Transverse colon (tissue), 4 donors: ENCODE measurements at regions not wholly inside any gene's neighbourhood (a gene's known extent, or its start where the extent isn't known, plus 50 kb on each side); places are given as distances from the start of the nearest gene placed in this dataset.

Experiments
- DNase-seq: peaks from one replicate; pipeline ENCODE4 v3.0.0-alpha.2; 2019
- H3K27ac ChIP-seq, 4 donors: fragments of 200-600 bp; sonication (generic); 2 replicates each; pipeline ENCODE4 v1.5.1; 2016 to 2018; ENCODE audit warnings: inconsistent platforms in 4 of 4
- H3K27me3 ChIP-seq: fragments of 200-600 bp; sonication (generic); 2 replicates; pipeline ENCODE4 v1.5.1; 2017; ENCODE audit warnings: inconsistent platforms
- H3K36me3 ChIP-seq, 4 donors: fragments of 200-600 bp; sonication (generic); 2 replicates each; pipeline ENCODE4 v1.5.1; 2017 to 2019; ENCODE audit warnings: inconsistent platforms in 4 of 4
- H3K4me1 ChIP-seq, 4 donors: fragments of 200-600 bp; sonication (generic); 2 replicates each; pipeline ENCODE4 v1.5.1; 2017 to 2020; ENCODE audit warnings: inconsistent platforms in 4 of 4
- H3K4me3 ChIP-seq, 4 donors: fragments of 200-600 bp; sonication (generic); 1 replicate in 1 of 4; 2 replicates in 3 of 4; pipeline versions ENCODE4 v1.5.1 to v1.6.1; 2017 to 2019; ENCODE audit warnings: inconsistent platforms in 4 of 4
- H3K9me3 ChIP-seq, 2 donors: fragments of 200-600 bp; sonication (generic); 2 replicates each; pipeline ENCODE4 v1.5.1; 2017 to 2019; ENCODE audit warnings: inconsistent platforms in 2 of 2
- EP300 ChIP-seq: sonication (generic); formaldehyde crosslinking; IDR thresholded peaks from one replicate; pipeline ENCODE4 v1.6.1; 2017; ENCODE audit warnings: antibody characterized with exemption, low read depth
- POLR2A ChIP-seq: fragments of 450-650 bp; IDR thresholded peaks from one replicate; pipeline ENCODE4 v1.6.1; 2016; ENCODE audit warnings: antibody characterized with exemption, mild to moderate bottlenecking, moderate library complexity
- POLR2AphosphoS5 ChIP-seq, 3 donors: sonication (generic); formaldehyde crosslinking; IDR thresholded peaks; one replicate each; pipeline ENCODE4 v1.6.1; 2016; ENCODE audit warnings: antibody characterized with exemption in 3 of 3
- WGBS, 2 donors: methylation state at CpG; one replicate each; pipeline ENCODE4 v1.1.5; 2018; ENCODE audit warnings: low coverage in 1 of 2; 5-methylcytosine and 5-hydroxymethylcytosine counted together
- in situ Hi-C, 4 donors: fragments of 200-750 bp; cut with MboI; loops; one replicate each; pipeline versions ENCODE4 v1.15.0 to v1.15.1; 2017; ENCODE audit warnings: low sequenced_read_pairs in 3 of 4, low pct_ligation_motif_present in 1 of 4, low pct_unique_long_range_greater_than_20kb in 1 of 4
- intact Hi-C: fragments of 100-400 bp; cut with DNase I; formaldehyde crosslinking; loops from one replicate; pipeline ENCODE4 v1.15.1; 2023; ENCODE audit warnings: low total_unique reads
- TF ChIP-seq, protein P1 (sequence below), 5 experiments: fragments of 200-600 bp in 3 of 5; fragments of 450-650 bp in 2 of 5; sonication (generic) in 3 of 5; IDR thresholded peaks; 1 replicate in 2 of 5; 2 replicates in 3 of 5; pipeline ENCODE4 v1.5.1; 2016 to 2017; ENCODE audit warnings: antibody characterized with exemption in 5 of 5, inconsistent platforms in 3 of 5, mild to moderate bottlenecking in 2 of 5, moderate library complexity in 1 of 5

- TF ChIP-seq EP300, result no peak
- TF ChIP-seq, protein P1, sequence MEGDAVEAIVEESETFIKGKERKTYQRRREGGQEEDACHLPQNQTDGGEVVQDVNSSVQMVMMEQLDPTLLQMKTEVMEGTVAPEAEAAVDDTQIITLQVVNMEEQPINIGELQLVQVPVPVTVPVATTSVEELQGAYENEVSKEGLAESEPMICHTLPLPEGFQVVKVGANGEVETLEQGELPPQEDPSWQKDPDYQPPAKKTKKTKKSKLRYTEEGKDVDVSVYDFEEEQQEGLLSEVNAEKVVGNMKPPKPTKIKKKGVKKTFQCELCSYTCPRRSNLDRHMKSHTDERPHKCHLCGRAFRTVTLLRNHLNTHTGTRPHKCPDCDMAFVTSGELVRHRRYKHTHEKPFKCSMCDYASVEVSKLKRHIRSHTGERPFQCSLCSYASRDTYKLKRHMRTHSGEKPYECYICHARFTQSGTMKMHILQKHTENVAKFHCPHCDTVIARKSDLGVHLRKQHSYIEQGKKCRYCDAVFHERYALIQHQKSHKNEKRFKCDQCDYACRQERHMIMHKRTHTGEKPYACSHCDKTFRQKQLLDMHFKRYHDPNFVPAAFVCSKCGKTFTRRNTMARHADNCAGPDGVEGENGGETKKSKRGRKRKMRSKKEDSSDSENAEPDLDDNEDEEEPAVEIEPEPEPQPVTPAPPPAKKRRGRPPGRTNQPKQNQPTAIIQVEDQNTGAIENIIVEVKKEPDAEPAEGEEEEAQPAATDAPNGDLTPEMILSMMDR (IDR thresholded peaks at IDR 0.05), result no peak
- no peak for TF ChIP-seq POLR2A
- no peak for TF ChIP-seq POLR2AphosphoS5 (IDR thresholded peaks at IDR 0.05)
- no peak for DNase-seq
- in situ Hi-C loops (no loop called here), intact Hi-C loops (no loop called here)
- 80 to 83% methylated on average over 6 of the region's 6 CpGs for WGBS, 2 donors
- Histone ChIP-seq H3K9me3 (no peaks in the 10 kb centered on the region), H3K4me3 (no peak overlapping the region), H3K4me1 (no peaks in the 10 kb centered on the region), H3K36me3 (no peaks in the 10 kb centered on the region), H3K27me3 (no peaks in the 10 kb centered on the region), H3K27ac (no peak overlapping the region)
Observed at GRCh38 chr3:182450942-182451787, 342.1 kb upstream of the ATP11B start.

- 88 to 92% methylated on average over 2 of the region's 2 CpGs for WGBS, 2 donors
- Histone ChIP-seq H3K4me3 (no peak overlapping the region), H3K36me3 (no peaks in the 10 kb centered on the region), H3K27me3 (no peaks in the 10 kb centered on the region), H3K9me3 (no peaks in the 10 kb centered on the region), H3K27ac (no peak overlapping the region), H3K4me1 (no peaks in the 10 kb centered on the region)
- DNase-seq, result no peak
- no peak for TF ChIP-seq EP300
- TF ChIP-seq, protein P1 (IDR thresholded peaks at IDR 0.05), result no peak
- TF ChIP-seq POLR2AphosphoS5 (IDR thresholded peaks at IDR 0.05), result no peak
- TF ChIP-seq POLR2A, result no peak
- in situ Hi-C loops (no loop called here), intact Hi-C loops (no loop called here)
Observed at GRCh38 chr3:182451871-182452270, 341.4 kb upstream of the ATP11B start.

DNA sequence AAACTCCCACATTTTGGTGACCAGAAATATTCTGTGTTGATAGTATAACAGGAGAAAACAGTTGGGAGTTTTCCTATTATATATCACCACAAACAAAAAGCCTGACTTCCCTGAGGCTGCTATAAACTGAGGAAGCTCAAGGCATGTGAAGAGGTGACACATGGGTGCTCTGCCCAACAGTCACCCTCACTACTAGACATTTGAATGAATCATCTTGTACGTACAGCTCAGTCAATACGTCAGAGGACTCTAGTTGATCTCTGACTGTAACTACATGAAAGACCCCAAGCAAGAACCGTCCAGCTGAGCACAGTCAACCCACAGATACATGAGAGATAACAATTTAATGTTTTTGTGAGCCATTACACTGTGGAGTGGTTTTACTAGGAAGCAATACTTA, 338.3 kb upstream of the ATP11B start:
- intact Hi-C loops (no loop called here), in situ Hi-C loops (no loop called here)
- WGBS, 2 donors, result 73 to 84% methylated on average over 3 of the region's 3 CpGs
- TF ChIP-seq POLR2AphosphoS5 (IDR thresholded peaks at IDR 0.05), result no peak
- TF ChIP-seq, protein P1 (IDR thresholded peaks at IDR 0.05), result no peak
- no peak for TF ChIP-seq EP300
- TF ChIP-seq POLR2A, result no peak
- Histone ChIP-seq H3K27ac (no peak overlapping the region), H3K36me3 (no peaks in the 10 kb centered on the region), H3K27me3 (no peaks in the 10 kb centered on the region), H3K9me3 (no peaks in the 10 kb centered on the region), H3K4me3 (no peak overlapping the region), H3K4me1 (no peaks in the 10 kb centered on the region)
- DNase-seq, result no peak

- TF ChIP-seq POLR2AphosphoS5 (IDR thresholded peaks at IDR 0.05), result no peak
- TF ChIP-seq EP300, result no peak
- TF ChIP-seq POLR2A, result no peak
- TF ChIP-seq, protein P1 (IDR thresholded peaks at IDR 0.05), result no peak
Observed at GRCh38 chr3:182460303-182460702, 333.0 kb upstream of the ATP11B start.

More at GRCh38 chr3:182460303-182460702, 333.0 kb upstream of the ATP11B start:
- no peaks in the 10 kb centered on the region for H3K4me1 ChIP-seq
- intact Hi-C loops (no loop called here), in situ Hi-C loops (no loop called here)
- H3K27me3 ChIP-seq, result no peaks in the 10 kb centered on the region
- peaks cover 0 to 4% of the 10 kb centered on the region in 2 donors for H3K9me3 ChIP-seq
- no peaks in the 10 kb centered on the region for H3K36me3 ChIP-seq
- H3K4me3 ChIP-seq, result no peak overlapping the region
- WGBS, 2 donors, result 57 to 86% methylated on average over 4 of the region's 4 CpGs
- no peak overlapping the region for H3K27ac ChIP-seq
- no peak for DNase-seq
